ENCODE measurements at regions not wholly inside any gene's neighbourhood (a gene's known extent, or its start where the extent isn't known, plus 50 kb on each side); places are given as distances from the start of the nearest gene placed in this dataset.

- H3K4me3 ChIP-seq (replicated peaks; ENCODE audit: low read depth, low read length): no peak overlapping the region
- TF ChIP-seq CTCF (IDR thresholded peaks at IDR 0.05; ENCODE audit: low read length, missing control alignments): no peak
- DNase-seq (ENCODE audit: low read depth): no peak
These were observed 296.6 kb upstream of the CDH11 start for GRCh38 chr16:65418435-65418834.

GRCh38 chr16:65415460-65415859 is 293.6 kb upstream of the CDH11 start:
- no peak for TF ChIP-seq CTCF (IDR thresholded peaks at IDR 0.05; ENCODE audit: low read length, missing control alignments)
- no peak overlapping the region for H3K4me3 ChIP-seq (replicated peaks; ENCODE audit: low read depth, low read length)
- DNase-seq (ENCODE audit: low read depth): no peak

- peak; percentile 56 for DNase-seq (ENCODE audit: low read depth)
- H3K4me3 ChIP-seq (replicated peaks; ENCODE audit: low read depth, low read length): no peak overlapping the region
- no peak for TF ChIP-seq CTCF (IDR thresholded peaks at IDR 0.05; ENCODE audit: low read length, missing control alignments)
These were observed 292.6 kb upstream of the CDH11 start for GRCh38 chr16:65414284-65414984.

- TF ChIP-seq CTCF (IDR thresholded peaks at IDR 0.05; ENCODE audit: low read length, missing control alignments): no peak
- H3K4me3 ChIP-seq (replicated peaks; ENCODE audit: low read depth, low read length): no peak overlapping the region
- DNase-seq (ENCODE audit: low read depth): no peak
These were observed 292.0 kb upstream of the CDH11 start for GRCh38 chr16:65413861-65414260.

- no peak for DNase-seq (ENCODE audit: low read depth)
- TF ChIP-seq CTCF (IDR thresholded peaks at IDR 0.05; ENCODE audit: low read length, missing control alignments): no peak
- no peak overlapping the region for H3K4me3 ChIP-seq (replicated peaks; ENCODE audit: low read depth, low read length)
These were observed 288.9 kb upstream of the CDH11 start for GRCh38 chr16:65410801-65411200.

GRCh38 chr16:65409510-65409909 is 287.6 kb upstream of the CDH11 start:
- no peak overlapping the region for H3K4me3 ChIP-seq (replicated peaks; ENCODE audit: low read depth, low read length)
- TF ChIP-seq CTCF (IDR thresholded peaks at IDR 0.05; ENCODE audit: low read length, missing control alignments): no peak
- DNase-seq (ENCODE audit: low read depth): no peak

- TF ChIP-seq CTCF (IDR thresholded peaks at IDR 0.05; ENCODE audit: low read length, missing control alignments): no peak
- no peak for DNase-seq (ENCODE audit: low read depth)
- no peak overlapping the region for H3K4me3 ChIP-seq (replicated peaks; ENCODE audit: low read depth, low read length)
These were observed 285.1 kb upstream of the CDH11 start for GRCh38 chr16:65406933-65407332.
